Neural crest cell (in vitro differentiated cells): ENCODE measurements at regions not wholly inside any gene's neighbourhood (a gene's known extent, or its start where the extent isn't known, plus 50 kb on each side); places are given as distances from the start of the nearest gene placed in this dataset.

ENCODE experiments used
- DNase-seq: peaks from one replicate; pipeline ENCODE4 v3.0.0; 2021; ENCODE audit warnings: low read depth, mixed read lengths, low spot score
- H3K27ac Mint-ChIP-seq: one replicate; pipeline ENCODE4 v1.8.0; 2021; ENCODE audit warnings: mild to moderate bottlenecking, mixed read lengths; ENCODE audit not compliant: unreplicated experiment
- H3K27me3 Mint-ChIP-seq: 2 replicates; pipeline ENCODE4 v1.8.0; 2021; ENCODE audit warnings: low read depth, mild to moderate bottlenecking, mixed read lengths
- H3K36me3 Mint-ChIP-seq: 2 replicates; pipeline ENCODE4 v1.8.0; 2021; ENCODE audit warnings: low read depth, mild to moderate bottlenecking, mixed read lengths
- H3K4me1 Mint-ChIP-seq: 2 replicates; pipeline ENCODE4 v1.8.0; 2021; ENCODE audit warnings: mixed read lengths
- H3K4me3 Mint-ChIP-seq: one replicate; pipeline ENCODE4 v1.8.0; 2021; ENCODE audit warnings: mild to moderate bottlenecking, mixed read lengths
- H3K9me3 Mint-ChIP-seq: 2 replicates; pipeline ENCODE4 v1.8.0; 2021; ENCODE audit warnings: mixed read lengths
- TF ChIP-seq, protein P1 (sequence below): fragments of 200-600 bp; sonication (generic); conservative IDR thresholded peaks from 2 replicates; pipeline ENCODE4 v1.5.0; 2021; ENCODE audit warnings: antibody characterized with exemption, mild to moderate bottlenecking

DNA sequence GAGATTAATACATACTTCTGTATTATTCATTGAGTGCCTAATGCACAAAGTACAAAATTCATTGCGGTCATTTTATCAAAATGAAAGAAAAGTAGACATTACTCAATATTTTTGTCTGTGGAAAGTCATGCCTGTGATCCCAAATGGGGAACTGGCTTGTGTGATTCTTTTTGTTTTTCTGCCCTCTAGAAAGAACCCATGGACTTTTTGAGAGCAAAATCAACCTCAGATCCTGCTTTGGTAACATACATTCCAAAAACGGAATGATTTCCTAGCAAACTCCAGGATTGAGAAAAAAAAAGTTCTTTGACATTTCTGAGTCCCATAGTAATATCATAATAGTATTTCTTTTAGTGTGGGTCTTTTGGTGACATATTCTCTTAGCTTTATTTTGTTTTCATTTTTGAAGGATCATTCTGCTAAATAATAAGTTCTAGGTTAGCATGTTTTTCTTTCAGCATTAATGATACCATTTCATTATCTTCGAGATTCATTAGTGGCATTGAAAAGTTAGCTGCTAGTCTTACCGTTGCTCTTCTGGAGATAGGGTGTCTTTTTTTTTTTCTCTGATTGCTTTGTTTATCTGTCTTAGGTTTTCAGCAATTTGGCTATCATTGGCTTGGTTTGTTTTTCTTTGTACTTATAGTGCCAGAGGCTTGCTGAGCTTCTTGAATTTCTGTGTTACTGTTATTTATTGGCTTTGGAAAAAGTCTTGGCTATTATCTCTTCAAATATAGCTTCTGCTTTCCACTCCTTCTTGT lies 102.4 kb upstream of the CSNK1A1L start:
- H3K4me3 Mint-ChIP-seq: no peak overlapping the region
- no peaks in the 10 kb centered on the region for H3K4me1 Mint-ChIP-seq
- no peak overlapping the region for H3K27ac Mint-ChIP-seq
- H3K36me3 Mint-ChIP-seq: no peaks in the 10 kb centered on the region
- H3K27me3 Mint-ChIP-seq: no peaks in the 10 kb centered on the region
- H3K9me3 Mint-ChIP-seq: no peaks in the 10 kb centered on the region
- TF ChIP-seq, protein P1, sequence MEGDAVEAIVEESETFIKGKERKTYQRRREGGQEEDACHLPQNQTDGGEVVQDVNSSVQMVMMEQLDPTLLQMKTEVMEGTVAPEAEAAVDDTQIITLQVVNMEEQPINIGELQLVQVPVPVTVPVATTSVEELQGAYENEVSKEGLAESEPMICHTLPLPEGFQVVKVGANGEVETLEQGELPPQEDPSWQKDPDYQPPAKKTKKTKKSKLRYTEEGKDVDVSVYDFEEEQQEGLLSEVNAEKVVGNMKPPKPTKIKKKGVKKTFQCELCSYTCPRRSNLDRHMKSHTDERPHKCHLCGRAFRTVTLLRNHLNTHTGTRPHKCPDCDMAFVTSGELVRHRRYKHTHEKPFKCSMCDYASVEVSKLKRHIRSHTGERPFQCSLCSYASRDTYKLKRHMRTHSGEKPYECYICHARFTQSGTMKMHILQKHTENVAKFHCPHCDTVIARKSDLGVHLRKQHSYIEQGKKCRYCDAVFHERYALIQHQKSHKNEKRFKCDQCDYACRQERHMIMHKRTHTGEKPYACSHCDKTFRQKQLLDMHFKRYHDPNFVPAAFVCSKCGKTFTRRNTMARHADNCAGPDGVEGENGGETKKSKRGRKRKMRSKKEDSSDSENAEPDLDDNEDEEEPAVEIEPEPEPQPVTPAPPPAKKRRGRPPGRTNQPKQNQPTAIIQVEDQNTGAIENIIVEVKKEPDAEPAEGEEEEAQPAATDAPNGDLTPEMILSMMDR: no peak
- no peak for DNase-seq

DNA sequence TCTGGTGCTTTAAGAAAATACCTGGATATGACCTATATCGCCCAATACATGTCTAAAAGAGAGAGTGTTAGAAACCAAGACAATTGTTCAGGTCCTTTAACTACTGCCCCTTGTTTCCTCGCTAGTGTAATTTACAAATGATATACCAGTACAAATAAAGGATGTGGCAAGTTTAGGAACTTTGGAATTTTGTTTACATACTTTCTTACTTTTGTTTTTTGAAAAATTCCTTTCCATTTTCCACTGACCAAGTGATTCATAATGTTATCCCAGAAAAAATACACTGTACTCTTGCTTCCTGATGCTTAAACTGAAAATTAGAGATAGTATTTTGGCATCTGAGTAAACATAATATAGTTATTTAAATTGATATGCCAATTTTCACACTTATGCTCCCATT lies 96.8 kb upstream of the CSNK1A1L start:
- Mint-ChIP-seq H3K27ac (no peak overlapping the region), H3K4me1 (peaks cover 4% of the 10 kb centered on the region), H3K36me3 (peaks cover 3% of the 10 kb centered on the region), H3K4me3 (no peak overlapping the region), H3K27me3 (no peaks in the 10 kb centered on the region), H3K9me3 (peaks cover 8% of the 10 kb centered on the region)
- DNase-seq: no peak
- TF ChIP-seq, protein P1: no peak

DNA sequence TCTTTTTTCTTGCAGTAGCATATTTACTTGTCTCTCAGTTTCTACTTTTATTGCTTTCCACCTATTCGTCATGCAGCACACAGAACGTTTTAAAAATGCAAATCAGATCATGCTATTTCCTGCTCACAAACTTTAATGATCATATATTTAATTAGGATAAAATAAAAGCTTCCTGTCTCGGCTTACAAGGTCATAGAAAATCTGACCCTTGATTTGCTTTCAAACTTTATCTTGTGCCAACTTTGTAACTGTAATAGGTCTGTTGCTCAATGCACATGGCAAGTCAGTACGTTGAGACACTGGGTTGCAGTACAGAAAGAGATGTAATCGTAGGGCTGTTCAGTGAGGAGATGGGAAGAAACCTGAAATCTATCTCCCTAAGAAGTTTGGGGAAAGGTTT lies 95.6 kb upstream of the CSNK1A1L start:
- Mint-ChIP-seq H3K36me3 (peaks cover 3% of the 10 kb centered on the region), H3K9me3 (peaks cover 8% of the 10 kb centered on the region), H3K4me1 (peaks cover 4% of the 10 kb centered on the region), H3K27me3 (no peaks in the 10 kb centered on the region), H3K27ac (no peak overlapping the region), H3K4me3 (no peak overlapping the region)
- DNase-seq: no peak
- TF ChIP-seq, protein P1: no peak

DNA sequence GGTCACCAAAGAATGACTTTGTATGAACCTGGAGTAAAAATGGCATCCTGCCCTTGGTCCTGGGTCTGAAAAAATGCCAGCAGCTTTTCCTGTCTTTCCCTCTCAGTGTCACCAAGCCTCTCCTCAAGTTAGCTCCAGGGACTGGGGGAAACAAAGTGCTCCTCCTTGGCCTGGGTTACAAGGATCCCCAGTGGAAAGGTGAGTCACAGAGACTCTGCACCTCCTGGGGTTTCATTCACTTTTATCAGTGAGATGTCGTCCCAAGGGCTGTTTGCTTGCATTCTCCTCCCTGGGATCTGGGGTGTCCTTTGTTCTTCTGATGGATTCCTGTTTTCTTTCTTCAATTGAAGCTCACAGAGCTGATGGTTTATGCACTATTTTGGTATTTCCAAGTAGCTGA lies 93.2 kb upstream of the CSNK1A1L start:
- H3K27ac Mint-ChIP-seq: no peak overlapping the region
- no peak overlapping the region for H3K4me3 Mint-ChIP-seq
- H3K4me1 Mint-ChIP-seq: peaks cover 4% of the 10 kb centered on the region
- peaks cover 8% of the 10 kb centered on the region for H3K9me3 Mint-ChIP-seq
- H3K36me3 Mint-ChIP-seq: peaks cover 3% of the 10 kb centered on the region
- DNase-seq: no peak
- no peaks in the 10 kb centered on the region for H3K27me3 Mint-ChIP-seq
- TF ChIP-seq, protein P1: no peak

DNA sequence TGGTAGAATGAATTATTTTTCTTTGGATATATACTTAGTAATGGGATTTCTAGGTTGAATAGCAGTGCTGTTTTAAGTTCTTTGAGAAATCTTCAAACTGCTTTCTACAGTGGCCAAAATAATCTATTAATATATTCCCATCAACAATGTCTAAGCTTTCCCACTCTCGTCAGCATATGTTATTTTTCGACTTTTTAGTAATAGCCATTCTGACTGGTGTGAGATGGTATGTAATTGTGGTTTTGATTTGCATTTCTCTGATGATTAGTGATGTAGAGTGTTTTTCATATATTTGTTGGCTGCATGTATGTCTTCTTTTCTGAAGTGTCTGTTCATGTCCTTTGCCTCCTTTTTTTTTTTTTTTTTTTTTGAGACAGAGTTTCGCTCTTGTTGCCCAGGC lies 90.2 kb upstream of the CSNK1A1L start:
- no peak for DNase-seq
- no peaks in the 10 kb centered on the region for H3K27me3 Mint-ChIP-seq
- H3K9me3 Mint-ChIP-seq: peaks cover 3% of the 10 kb centered on the region
- TF ChIP-seq, protein P1: no peak
- no peak overlapping the region for H3K27ac Mint-ChIP-seq
- H3K4me3 Mint-ChIP-seq: no peak overlapping the region
- peaks cover 4% of the 10 kb centered on the region for H3K4me1 Mint-ChIP-seq
- H3K36me3 Mint-ChIP-seq: no peaks in the 10 kb centered on the region
